HG02798 (cell line): ENCODE measurements at regions not wholly inside any gene's neighbourhood (a gene's known extent, or its start where the extent isn't known, plus 50 kb on each side); places are given as distances from the start of the nearest gene placed in this dataset.

Source experiments
- ATAC-seq: cut with Tn5 transposase; IDR thresholded peaks from one replicate; pipeline ENCODE4 v1.9.1; 2021; ENCODE audit warnings: mild to moderate bottlenecking; ENCODE audit not compliant: unreplicated experiment, poor library complexity

- ATAC-seq, result no peak
These were observed 367.3 kb upstream of the SALL3 start for GRCh38 chr18:78612318-78612717.

- ATAC-seq, result no peak
These were observed 366.8 kb upstream of the SALL3 start for GRCh38 chr18:78612801-78613200.

- no peak for ATAC-seq
These were observed 360.9 kb upstream of the SALL3 start for GRCh38 chr18:78618726-78619125.

GRCh38 chr18:78619854-78620253 is 359.8 kb upstream of the SALL3 start:
- no peak for ATAC-seq

- no peak for ATAC-seq
These were observed 359.3 kb upstream of the SALL3 start for GRCh38 chr18:78620326-78620725.

GRCh38 chr18:78621141-78621755 is 358.4 kb upstream of the SALL3 start:
- ATAC-seq, result no peak

DNA sequence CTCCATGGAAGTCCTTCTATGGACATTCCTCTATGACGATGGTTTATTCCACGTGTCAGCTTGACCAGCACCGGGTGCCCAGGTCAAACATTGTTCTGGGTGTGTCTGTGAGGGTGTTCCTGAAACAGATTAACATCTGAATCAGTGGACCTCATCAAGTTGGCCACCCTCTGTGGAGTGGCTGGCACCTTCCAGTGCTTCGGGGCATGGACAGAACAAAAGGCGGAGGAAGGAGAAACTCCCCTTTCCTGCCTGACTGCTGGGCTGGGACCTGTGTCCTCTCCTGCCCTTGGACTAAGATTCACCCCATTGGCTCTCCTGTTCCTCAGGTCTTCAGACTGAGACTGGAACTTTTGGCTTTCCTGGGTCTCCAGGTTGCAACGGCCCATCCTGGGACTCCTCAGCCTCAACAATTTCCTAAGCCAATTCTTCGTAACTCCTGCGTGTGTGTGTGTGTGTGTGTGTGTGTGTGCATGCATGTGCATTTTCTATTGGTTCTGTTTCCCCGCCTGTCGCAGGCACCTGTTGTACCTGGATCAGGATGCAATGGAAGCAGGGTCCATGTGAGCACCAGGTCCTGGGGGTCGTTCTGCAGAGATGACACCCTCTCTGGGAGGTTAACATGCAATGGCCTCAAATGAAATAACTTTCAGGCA is 357.2 kb upstream of the SALL3 start:
- no peak for ATAC-seq

DNA sequence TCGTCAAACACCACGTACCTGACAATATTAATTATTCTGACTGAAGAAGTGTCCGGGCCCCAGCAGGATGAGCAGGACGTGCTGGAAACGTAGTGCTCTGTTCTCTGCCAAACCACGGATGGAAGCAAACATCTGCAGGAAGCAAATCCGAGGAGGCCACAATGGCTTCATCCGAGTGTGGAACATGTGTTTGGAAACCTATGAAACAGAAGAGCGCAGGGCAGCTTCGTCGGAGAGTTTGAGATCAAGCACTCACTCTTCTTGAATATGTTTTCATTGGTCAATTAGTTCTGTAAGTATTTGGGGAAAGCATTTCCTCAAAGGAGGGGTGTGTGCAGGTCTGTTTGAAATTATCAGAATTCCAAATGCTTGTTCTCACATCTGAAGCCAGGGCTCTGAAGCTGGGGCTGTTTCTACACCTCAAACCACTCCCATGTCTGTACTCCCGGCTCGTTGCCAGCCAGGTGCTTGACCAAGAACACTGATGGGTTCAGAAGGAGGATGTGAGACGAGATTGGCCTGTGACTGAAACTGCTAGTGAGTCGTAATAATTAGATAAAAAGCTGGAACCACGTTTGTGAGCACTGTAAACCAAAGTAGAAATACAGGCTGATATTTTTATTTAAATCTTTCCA is 356.6 kb upstream of the SALL3 start:
- no peak for ATAC-seq

- ATAC-seq, result no peak
These were observed 354.9 kb upstream of the SALL3 start for GRCh38 chr18:78624646-78625279.

DNA sequence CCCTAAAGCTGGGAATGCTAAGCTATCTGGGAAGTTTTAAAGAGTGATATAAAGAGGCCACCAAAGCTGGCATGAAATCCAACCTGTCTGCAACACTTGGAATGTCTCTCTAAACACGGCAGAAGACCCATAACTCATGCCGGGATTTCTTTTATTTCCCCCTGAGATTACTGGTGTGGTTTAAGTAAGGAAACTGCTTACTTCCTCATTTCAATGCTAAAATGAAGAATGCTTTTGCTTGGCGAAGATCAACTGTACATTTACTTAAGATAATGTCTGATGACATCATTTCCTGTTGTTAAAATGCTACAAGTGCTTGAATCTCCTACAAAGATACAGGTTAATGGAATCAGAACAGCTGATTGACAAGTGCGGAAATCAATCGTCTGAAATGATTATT is 353.8 kb upstream of the SALL3 start:
- ATAC-seq, result no peak

- ATAC-seq, result no peak
These were observed 351.9 kb upstream of the SALL3 start for GRCh38 chr18:78627551-78628346.

- ATAC-seq, result no peak
These were observed 350.2 kb upstream of the SALL3 start for GRCh38 chr18:78629426-78629825.

- ATAC-seq, result no peak
These were observed 349.3 kb upstream of the SALL3 start for GRCh38 chr18:78630356-78630755.

- no peak for ATAC-seq
These were observed 348.6 kb upstream of the SALL3 start for GRCh38 chr18:78630981-78631510.

GRCh38 chr18:78632111-78632541 is 347.5 kb upstream of the SALL3 start:
- ATAC-seq, result no peak

DNA sequence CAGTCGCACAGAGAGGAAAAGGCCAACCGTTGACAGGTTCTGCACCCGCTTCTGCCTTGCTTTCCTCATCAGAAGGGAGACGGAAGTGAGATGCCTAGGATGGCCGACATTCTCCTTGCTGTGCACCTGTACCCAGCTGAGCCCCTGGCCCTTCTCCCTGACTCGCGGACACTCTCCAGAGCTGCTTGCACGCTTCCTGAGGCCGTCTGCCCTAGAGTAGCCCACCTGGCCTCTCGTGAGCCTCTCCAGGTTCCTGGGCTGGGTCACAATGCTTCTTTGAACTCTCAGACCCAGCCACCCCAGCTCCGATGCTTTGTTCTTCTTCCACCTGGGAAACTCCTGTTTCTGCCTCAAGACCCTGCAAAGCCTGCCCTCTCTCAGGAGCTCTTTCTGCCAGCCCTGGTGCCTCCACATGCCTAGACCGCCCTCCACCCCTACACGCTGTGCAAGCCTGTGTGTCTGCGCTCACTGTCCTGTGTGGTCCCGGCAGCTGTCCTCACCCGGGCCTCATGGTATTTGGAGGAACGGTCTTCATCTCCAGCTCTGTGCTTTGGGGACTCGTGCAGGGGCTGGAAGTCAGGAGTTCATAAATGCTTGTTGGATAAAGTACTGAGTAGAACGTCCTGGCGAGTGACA is 345.4 kb upstream of the SALL3 start:
- no peak for ATAC-seq

GRCh38 chr18:78635093-78635800 is 344.4 kb upstream of the SALL3 start:
- no peak for ATAC-seq

GRCh38 chr18:78636260-78636659 is 343.4 kb upstream of the SALL3 start:
- ATAC-seq, result no peak
